ENCODE measurements at regions not wholly inside any gene's neighbourhood (a gene's known extent, or its start where the extent isn't known, plus 50 kb on each side); places are given as distances from the start of the nearest gene placed in this dataset.

GRCh38 chr4:111770514-111770913 is 374.7 kb upstream of the FAM241A start:
- Histone ChIP-seq H3K4me3 (no peak overlapping the region), H3K27me3 (no peaks in the 10 kb centered on the region), H3K4me1 (no peaks in the 10 kb centered on the region), H3K9me3 (no peaks in the 10 kb centered on the region), H3K27ac (no peak overlapping the region), H3K36me3 (no peaks in the 10 kb centered on the region)
- intact Hi-C loops (cut with DNase I; ENCODE audit: low total_unique reads) = no loop called here
- in situ Hi-C loops (cut with MboI; ENCODE audit: low sequenced_read_pairs in 4 of 4) = no loop called here
- no peak for ATAC-seq
- DNase-seq = no peak
- TF ChIP-seq POLR2A (IDR thresholded peaks at IDR 0.05) (no peak), CTCF (IDR thresholded peaks at IDR 0.05 in 4 of 5, conservative IDR thresholded peaks at IDR 0.05 in 1 of 5) (no peak)

- DNase-seq = no peak
- intact Hi-C loops (cut with DNase I; ENCODE audit: low total_unique reads) = no loop called here
- Histone ChIP-seq H3K27me3 (no peaks in the 10 kb centered on the region), H3K36me3 (no peaks in the 10 kb centered on the region), H3K27ac (no peak overlapping the region), H3K4me3 (no peak overlapping the region), H3K4me1 (no peaks in the 10 kb centered on the region), H3K9me3 (no peaks in the 10 kb centered on the region)
- TF ChIP-seq POLR2A (IDR thresholded peaks at IDR 0.05) (no peak), CTCF (IDR thresholded peaks at IDR 0.05 in 4 of 5, conservative IDR thresholded peaks at IDR 0.05 in 1 of 5) (no peak)
- ATAC-seq = no peak
- in situ Hi-C loops (cut with MboI; ENCODE audit: low sequenced_read_pairs in 4 of 4) = no loop called here
Observed at GRCh38 chr4:111773858-111774257, 371.4 kb upstream of the FAM241A start.

GRCh38 chr4:111775556-111776297 is 369.5 kb upstream of the FAM241A start:
- intact Hi-C loops (cut with DNase I; ENCODE audit: low total_unique reads) = no loop called here
- Histone ChIP-seq H3K9me3 (no peaks in the 10 kb centered on the region), H3K4me3 (no peak overlapping the region), H3K27ac (no peak overlapping the region), H3K4me1 (no peaks in the 10 kb centered on the region), H3K27me3 (no peaks in the 10 kb centered on the region), H3K36me3 (no peaks in the 10 kb centered on the region)
- no peak for ATAC-seq
- in situ Hi-C loops (cut with MboI; ENCODE audit: low sequenced_read_pairs in 4 of 4) = no loop called here
- TF ChIP-seq CTCF (IDR thresholded peaks at IDR 0.05 in 4 of 5, conservative IDR thresholded peaks at IDR 0.05 in 1 of 5) (no peak), POLR2A (IDR thresholded peaks at IDR 0.05) (no peak)
- no peak for DNase-seq

GRCh38 chr4:111776561-111776960 is 368.7 kb upstream of the FAM241A start:
- intact Hi-C loops (cut with DNase I; ENCODE audit: low total_unique reads) = no loop called here
- in situ Hi-C loops (cut with MboI; ENCODE audit: low sequenced_read_pairs in 4 of 4) = no loop called here
- Histone ChIP-seq H3K36me3 (no peaks in the 10 kb centered on the region), H3K4me1 (no peaks in the 10 kb centered on the region), H3K4me3 (no peak overlapping the region), H3K27me3 (no peaks in the 10 kb centered on the region), H3K9me3 (no peaks in the 10 kb centered on the region), H3K27ac (no peak overlapping the region)
- no peak for ATAC-seq
- no peak for TF ChIP-seq CTCF (IDR thresholded peaks at IDR 0.05 in 4 of 5, conservative IDR thresholded peaks at IDR 0.05 in 1 of 5)
- TF ChIP-seq POLR2A (IDR thresholded peaks at IDR 0.05) = no peak
- no peak for DNase-seq

- Histone ChIP-seq H3K36me3 (no peaks in the 10 kb centered on the region), H3K27me3 (no peaks in the 10 kb centered on the region), H3K4me3 (no peak overlapping the region), H3K27ac (no peak overlapping the region), H3K9me3 (no peaks in the 10 kb centered on the region), H3K4me1 (no peaks in the 10 kb centered on the region)
- intact Hi-C loops (cut with DNase I; ENCODE audit: low total_unique reads) = no loop called here
- in situ Hi-C loops (cut with MboI; ENCODE audit: low sequenced_read_pairs in 4 of 4) = no loop called here
- TF ChIP-seq POLR2A (IDR thresholded peaks at IDR 0.05) (no peak), CTCF (IDR thresholded peaks at IDR 0.05 in 4 of 5, conservative IDR thresholded peaks at IDR 0.05 in 1 of 5) (no peak)
- DNase-seq = no peak
- ATAC-seq = no peak
Observed at GRCh38 chr4:111778543-111778942, 366.7 kb upstream of the FAM241A start.
